GM12878 (cell line): ENCODE measurements at regions not wholly inside any gene's neighbourhood (a gene's known extent, or its start where the extent isn't known, plus 50 kb on each side); places are given as distances from the start of the nearest gene placed in this dataset.
"Not testable (repeated sequence)": the region's sequence is repeated elsewhere in the genome, so short reads cannot be mapped to it uniquely, and the experiment has no call there.

Experiments used
- ATAC-seq: fragments of 200-7000 bp; cut with Tn5 transposase; 3 replicates; pipeline ENCODE4 v1.9.1; 2020; ENCODE audit warnings: mild to moderate bottlenecking, moderate library complexity
- BruUV-seq: library from RNA; stranded (reverse); fragments of 400-500 nt; replicated peaks from 2 replicates; lab custom pipeline; 2021; lab: Mats Ljungman, UMichigan
- CTCF ChIA-PET: fragments of 300-600 bp; sonication (Branson Sonifier 250); formaldehyde crosslinking; extraction: SDS; loops from one replicate; lab custom pipeline; 2021; ENCODE audit warnings: inconsistent platforms; lab: Yijun Ruan, JAX
- POLR2A ChIA-PET: fragments of 350-600 bp; formaldehyde crosslinking; extraction: SDS; loops from one replicate; lab custom pipeline; 2021; ENCODE audit warnings: inconsistent platforms; lab: Charles Lee
- RAD21 ChIA-PET: fragments of 300-600 bp; sonication (Branson Sonifier 250); formaldehyde crosslinking; loops from one replicate; lab custom pipeline; 2023; ENCODE audit warnings: antibody characterized with exemption; ENCODE audit not compliant: unreplicated experiment; lab: Charles Lee
- SMC1A ChIA-PET: fragments of 300-600 bp; sonication (Branson Sonifier 250); formaldehyde crosslinking; loops from one replicate; lab custom pipeline; 2023; ENCODE audit not compliant: unreplicated experiment, uncharacterized antibody; lab: Charles Lee
- DNase-seq: peaks from one replicate; pipeline ENCODE4 v3.0.0-alpha.2; 2011; ENCODE audit warnings: low read depth, low spot score
- FAIRE-seq: peaks from 3 replicates; lab custom pipeline; 2011; peaks lifted over from hg19 to GRCh38; lab: Jason Lieb, UNC
- H2AFZ ChIP-seq: 2 replicates; pipeline ENCODE4 v1.6.0; 2011; ENCODE audit warnings: low read depth, low read length, control low read depth; ENCODE audit not compliant: control insufficient read depth
- H3K27ac ChIP-seq: 2 replicates; pipeline ENCODE4 v1.5.1; 2011; ENCODE audit warnings: control low read depth; ENCODE audit not compliant: control insufficient read depth, insufficient read depth
- H3K27me3 ChIP-seq, 2 experiments: replicated peaks in 1 of 2; 2 replicates each; pipeline versions ENCODE4 v1.6.0 to v1.6.1; 2011; ENCODE audit warnings: low read length in 1 of 2; ENCODE audit not compliant: control insufficient read depth in 2 of 2, insufficient read depth in 2 of 2
- H3K36me3 ChIP-seq, 2 experiments: 2 replicates each; pipeline ENCODE4 v1.5.1; 2011; ENCODE audit warnings: low read length in 1 of 2; ENCODE audit not compliant: control insufficient read depth in 2 of 2, insufficient read depth in 2 of 2
- H3K4me1 ChIP-seq: 2 replicates; pipeline ENCODE4 v1.6.1; 2011; ENCODE audit warnings: mild to moderate bottlenecking, low read length, moderate library complexity, mixed read lengths; ENCODE audit not compliant: control insufficient read depth, insufficient read depth
- H3K4me2 ChIP-seq: 2 replicates; pipeline ENCODE4 v1.6.0; 2011; ENCODE audit warnings: control low read depth; ENCODE audit not compliant: control insufficient read depth, insufficient read depth
- H3K4me3 ChIP-seq: fragments of 200-600 bp; sonication (generic); 2 replicates; pipeline ENCODE4 v1.5.1; 2016
- H3K79me2 ChIP-seq: 2 replicates; pipeline ENCODE4 v1.6.0; 2011; ENCODE audit warnings: low read length; ENCODE audit not compliant: control insufficient read depth, insufficient read depth
- H3K9ac ChIP-seq: 2 replicates; pipeline ENCODE4 v1.8.0; 2011; ENCODE audit warnings: low read length, control low read depth, mixed read lengths; ENCODE audit not compliant: control insufficient read depth, insufficient read depth
- H3K9me3 ChIP-seq: replicated peaks from 3 replicates; pipeline ENCODE4 v1.5.1; 2011; ENCODE audit warnings: mild to moderate bottlenecking, low read length; ENCODE audit not compliant: control insufficient read depth, insufficient read depth
- H4K20me1 ChIP-seq: 2 replicates; pipeline ENCODE4 v1.6.0; 2011; ENCODE audit not compliant: control insufficient read depth, insufficient read depth
- WRNIP1 ChIP-seq: IDR thresholded peaks from 2 replicates; pipeline ENCODE4 v1.6.1; 2011; ENCODE audit warnings: low read depth, low read length, improper control_type of control experiment, borderline replicate concordance
- WGBS: methylation state at CpG from one replicate; pipeline ENCODE4 v1.1.6; 2016; ENCODE audit warnings: low lambda C conversion rate; ENCODE audit not compliant: insufficient replicate concordance, insufficient coverage; ENCODE audit errors: missing lambda C conversion rate; 5-methylcytosine and 5-hydroxymethylcytosine counted together
- in situ Hi-C: fragments of 300-500 bp; cut with MboI; formaldehyde crosslinking; loops from 9 replicates; pipeline ENCODE4 v1.14.3; 2018; ENCODE audit warnings: mixed read lengths
- intact Hi-C: fragments of 100-400 bp; cut with micrococcal nuclease; formaldehyde crosslinking; loops from one replicate; pipeline ENCODE4 v1.14.2; 2022; ENCODE audit not compliant: unreplicated experiment

DNA sequence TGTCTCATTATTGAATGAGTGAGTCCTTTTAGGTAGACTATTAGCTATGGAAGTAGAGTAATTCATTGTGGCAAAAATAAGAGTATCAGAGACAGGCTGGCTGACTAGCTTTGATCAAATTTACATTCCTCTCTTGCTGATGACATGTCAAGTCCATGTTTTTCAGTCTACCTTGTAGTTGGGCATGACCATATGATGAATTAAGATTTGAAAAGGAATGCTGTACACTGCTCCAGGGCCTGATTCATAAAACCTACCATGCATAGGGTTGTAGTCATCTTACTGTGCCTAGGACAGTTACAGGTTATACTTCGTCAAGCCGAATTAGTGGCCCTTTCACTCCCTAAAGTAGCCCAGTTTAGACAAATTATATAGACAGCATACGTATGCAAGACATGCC lies 545.7 kb upstream of the MIS18BP1 start:
- CTCF ChIA-PET, result interaction anchor here (0.6 to 1.6 kb wide), 8 partner anchors 9 to 151 kb away, joined by 3 to 4 read pairs (median 3); no protein-coding TSS in a partner anchor
- Histone ChIP-seq H3K9me3 (no peaks in the 10 kb centered on the region; the same call in 2 of the 3 replicates), H3K9ac (no peak overlapping the region), H3K4me2 (no peak overlapping the region), H3K4me3 (no peak overlapping the region), H4K20me1 (no peaks in the 10 kb centered on the region), H3K4me1 (no peaks in the 10 kb centered on the region), H3K27ac (no peak overlapping the region), H3K27me3 (no peaks in the 10 kb centered on the region), H3K36me3 (no peaks in the 10 kb centered on the region), H2AFZ (no peak overlapping the region), H3K79me2 (no peaks in the 10 kb centered on the region)
- FAIRE-seq (peak; percentile 13), ATAC-seq (no peak), DNase-seq (no peak)
- BruUV-seq, result no TSS peak
- intact Hi-C loops (no loop called here), in situ Hi-C loops (no loop called here)
- RAD21 ChIA-PET, result interaction anchor here (0.9 to 3.2 kb wide), 5 partner anchors 10 to 188 kb away, joined by 3 to 15 read pairs (median 6); no protein-coding TSS in a partner anchor
- POLR2A ChIA-PET, result interaction anchor here (0.8 to 1.0 kb wide), 3 partner anchors 9 to 78 kb away, joined by 3 to 5 read pairs (median 3); no protein-coding TSS in a partner anchor
- TF ChIP-seq WRNIP1, result no peak
- 55% methylated on average over 3 of the region's 3 CpGs for WGBS
- SMC1A ChIA-PET, result interaction anchor here (0.8 to 1.7 kb wide), 9 partner anchors 11 to 98 kb away, joined by 3 to 7 read pairs (median 4); no protein-coding TSS in a partner anchor

DNA sequence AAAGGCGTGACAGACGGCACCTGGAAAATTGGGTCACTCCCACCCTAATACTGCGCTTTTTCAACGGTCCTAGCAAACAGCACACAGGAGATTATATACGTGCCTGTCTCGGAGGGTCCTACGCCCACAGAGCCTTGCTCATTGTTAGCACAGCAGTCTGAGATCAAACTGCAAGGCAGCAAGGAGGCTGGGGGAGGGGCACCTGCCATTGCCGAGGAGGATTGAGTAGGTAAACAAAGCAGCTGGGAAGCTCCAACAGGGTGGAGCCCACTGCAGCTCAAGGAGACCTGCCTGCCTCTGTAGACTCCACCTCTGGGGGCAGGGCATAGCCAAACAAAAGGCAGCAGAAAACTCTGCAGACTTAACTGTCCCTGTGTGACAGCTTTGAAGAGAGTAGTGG lies 543.0 kb upstream of the MIS18BP1 start:
- RAD21 ChIA-PET, result interaction anchor here (1.0 to 1.3 kb wide), 2 partner anchors 14 to 24 kb away, joined by 3 read pairs; no protein-coding TSS in a partner anchor
- FAIRE-seq, POLR2A ChIA-PET, H4K20me1 ChIP-seq, DNase-seq, H3K9ac ChIP-seq, ATAC-seq, H3K9me3 ChIP-seq, H3K27ac ChIP-seq, intact Hi-C loops, H3K4me3 ChIP-seq, H3K4me2 ChIP-seq, BruUV-seq, in situ Hi-C loops, H2AFZ ChIP-seq, H3K36me3 ChIP-seq, H3K79me2 ChIP-seq, H3K27me3 ChIP-seq, H3K4me1 ChIP-seq: not testable (repeated sequence)
- CTCF ChIA-PET, result interaction anchor here (1.5 kb wide), 1 partner anchor 23 kb away, joined by 3 read pairs; no protein-coding TSS in a partner anchor
- SMC1A ChIA-PET, result interaction anchor here (0.9 to 1.3 kb wide), 3 partner anchors 17 to 130 kb away, joined by 3 to 4 read pairs (median 3); no protein-coding TSS in a partner anchor
- WGBS, result 48% methylated on average over 8 of the region's 8 CpGs
